ENCODE measurements at regions not wholly inside any gene's neighbourhood (a gene's known extent, or its start where the extent isn't known, plus 50 kb on each side); places are given as distances from the start of the nearest gene placed in this dataset.

- DNase-seq, result no peak
- Histone ChIP-seq H3K27ac (no peak overlapping the region), H3K4me3 (ENCODE audit: low read depth, low read length) (no peak overlapping the region), H3K27me3 (replicated peaks) (no peaks in the 10 kb centered on the region), H3K36me3 (replicated peaks) (no peaks in the 10 kb centered on the region)
- in situ Hi-C loops (cut with HindIII; ENCODE audit: low pct_ligation_motif_present, low sequenced_read_pairs), result no loop called here
- TF ChIP-seq CTCF (IDR thresholded peaks at IDR 0.05; ENCODE audit: low read depth, low read length, missing control alignments), result no peak
Observed at GRCh38 chr5:18052569-18052968, 418.3 kb downstream of the TAF11L14 start.

- in situ Hi-C loops (cut with HindIII; ENCODE audit: low pct_ligation_motif_present, low sequenced_read_pairs), result no loop called here
Observed at GRCh38 chr5:18057725-18058124, 423.5 kb downstream of the TAF11L14 start.

GRCh38 chr5:18067615-18068014, 433.4 kb downstream of the TAF11L14 start:
- no peak overlapping the region for H3K4me3 ChIP-seq (ENCODE audit: low read depth, low read length)
- no peak for TF ChIP-seq CTCF (IDR thresholded peaks at IDR 0.05; ENCODE audit: low read depth, low read length, missing control alignments)
- H3K27me3 ChIP-seq (replicated peaks), result no peaks in the 10 kb centered on the region
- H3K27ac ChIP-seq, result no peak overlapping the region
- DNase-seq, result no peak
- no peaks in the 10 kb centered on the region for H3K36me3 ChIP-seq (replicated peaks)
- in situ Hi-C loops (cut with HindIII; ENCODE audit: low pct_ligation_motif_present, low sequenced_read_pairs), result no loop called here

More at GRCh38 chr5:18057725-18058124, 423.5 kb downstream of the TAF11L14 start:
- DNase-seq, result no peak
- Histone ChIP-seq H3K27ac (no peak overlapping the region), H3K4me3 (ENCODE audit: low read depth, low read length) (no peak overlapping the region), H3K36me3 (replicated peaks) (no peaks in the 10 kb centered on the region), H3K27me3 (replicated peaks) (no peaks in the 10 kb centered on the region)
- no peak for TF ChIP-seq CTCF (IDR thresholded peaks at IDR 0.05; ENCODE audit: low read depth, low read length, missing control alignments)

DNA sequence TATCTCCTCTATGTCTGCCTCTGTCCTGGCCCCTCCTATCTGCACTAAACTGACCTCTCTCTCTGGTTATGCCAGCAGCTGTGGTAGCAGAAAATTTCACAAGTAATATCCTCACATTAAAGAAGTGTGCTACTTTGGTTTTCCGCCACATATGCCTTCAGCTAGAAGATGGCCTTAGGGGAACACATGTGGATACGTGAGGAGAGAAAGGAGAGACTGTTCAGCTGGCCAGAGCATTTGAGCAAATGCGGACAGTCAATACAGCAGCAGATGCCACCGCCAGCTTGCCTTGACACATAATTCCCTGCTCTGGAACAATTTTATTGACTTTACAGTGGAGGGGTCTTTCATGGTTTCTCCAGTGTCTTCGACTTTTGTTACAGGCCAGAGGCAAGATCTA, 434.6 kb downstream of the TAF11L14 start:
- no peak overlapping the region for H3K4me3 ChIP-seq (ENCODE audit: low read depth, low read length)
- no peak overlapping the region for H3K27ac ChIP-seq
- no peaks in the 10 kb centered on the region for H3K27me3 ChIP-seq (replicated peaks)
- DNase-seq, result no peak
- in situ Hi-C loops (cut with HindIII; ENCODE audit: low pct_ligation_motif_present, low sequenced_read_pairs), result no loop called here
- TF ChIP-seq CTCF (IDR thresholded peaks at IDR 0.05; ENCODE audit: low read depth, low read length, missing control alignments), result no peak
- no peaks in the 10 kb centered on the region for H3K36me3 ChIP-seq (replicated peaks)

DNA sequence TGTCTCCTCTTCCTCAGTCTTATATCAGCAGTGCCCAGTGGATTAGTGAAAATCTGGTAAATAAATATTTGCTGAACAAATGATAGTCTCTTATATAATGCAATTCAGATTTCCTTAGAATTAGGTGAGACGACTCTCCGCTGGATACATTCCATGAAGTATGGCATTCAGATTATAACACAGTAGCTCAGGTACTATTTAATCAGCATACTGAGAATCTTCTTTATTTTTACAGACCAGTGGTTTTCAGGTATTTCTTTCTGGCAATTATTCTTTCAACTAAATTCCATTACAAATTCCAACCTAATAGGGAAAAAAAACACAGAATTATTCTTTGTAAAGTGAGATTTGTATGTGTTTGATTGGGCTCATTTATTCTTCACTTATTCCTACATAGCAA, 435.5 kb downstream of the TAF11L14 start:
- Histone ChIP-seq H3K36me3 (replicated peaks) (no peaks in the 10 kb centered on the region), H3K27me3 (replicated peaks) (no peaks in the 10 kb centered on the region), H3K4me3 (ENCODE audit: low read depth, low read length) (no peak overlapping the region), H3K27ac (no peak overlapping the region)
- no peak for DNase-seq
- in situ Hi-C loops (cut with HindIII; ENCODE audit: low pct_ligation_motif_present, low sequenced_read_pairs), result no loop called here
- TF ChIP-seq CTCF (IDR thresholded peaks at IDR 0.05; ENCODE audit: low read depth, low read length, missing control alignments), result no peak

DNA sequence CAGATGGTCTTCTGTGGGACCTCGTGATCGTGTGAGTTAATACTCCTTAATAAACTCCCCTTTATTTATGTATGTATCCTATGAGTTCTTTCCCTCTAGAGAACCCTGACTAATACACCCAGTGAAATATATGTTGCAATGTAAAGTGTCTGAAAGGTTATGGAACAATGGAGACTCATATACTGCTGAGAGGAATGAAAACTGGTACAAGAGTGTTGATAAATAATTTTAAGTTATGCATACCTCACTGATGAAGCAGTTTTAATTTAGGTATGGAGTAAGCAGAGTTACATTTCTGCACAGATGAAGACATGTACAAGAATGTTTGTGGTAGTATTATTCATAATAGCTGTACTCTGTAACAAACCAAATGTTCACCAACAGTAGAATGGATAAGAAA, 438.3 kb downstream of the TAF11L14 start:
- no peak overlapping the region for H3K27ac ChIP-seq
- H3K4me3 ChIP-seq (ENCODE audit: low read depth, low read length), result no peak overlapping the region
- no peak for DNase-seq
- no peaks in the 10 kb centered on the region for H3K36me3 ChIP-seq (replicated peaks)
- TF ChIP-seq CTCF (IDR thresholded peaks at IDR 0.05; ENCODE audit: low read depth, low read length, missing control alignments), result no peak
- in situ Hi-C loops (cut with HindIII; ENCODE audit: low pct_ligation_motif_present, low sequenced_read_pairs), result no loop called here
- H3K27me3 ChIP-seq (replicated peaks), result no peaks in the 10 kb centered on the region
